EL (cell line): ENCODE measurements at regions not wholly inside any gene's neighbourhood (a gene's known extent, or its start where the extent isn't known, plus 50 kb on each side); places are given as distances from the start of the nearest gene placed in this dataset.
A peak's percentile ranks its signal among the peaks of the same experiment; 100 is the strongest.

ENCODE experiments used
- DNase-seq: peaks from one replicate; pipeline ENCODE4 v3.0.0-alpha.2; 2016

GRCh38 chr5:54740141-54740540 lies 222.6 kb downstream of the SNX18 start:
- no peak for DNase-seq

GRCh38 chr5:54739371-54739770 lies 221.8 kb downstream of the SNX18 start:
- DNase-seq: peak; percentile 29

GRCh38 chr5:54738973-54739367 lies 221.4 kb downstream of the SNX18 start:
- no peak for DNase-seq

- DNase-seq: peak; percentile 84
Observed at GRCh38 chr5:54738118-54738972, 220.8 kb downstream of the SNX18 start.

- no peak for DNase-seq
Observed at GRCh38 chr5:54736003-54736797, 218.6 kb downstream of the SNX18 start.

GRCh38 chr5:54733101-54733500 lies 215.5 kb downstream of the SNX18 start:
- DNase-seq: no peak

GRCh38 chr5:54732108-54732507 lies 214.5 kb downstream of the SNX18 start:
- no peak for DNase-seq

GRCh38 chr5:54728588-54728915 lies 211.0 kb downstream of the SNX18 start:
- DNase-seq: no peak

- no peak for DNase-seq
Observed at GRCh38 chr5:54727874-54728587, 210.5 kb downstream of the SNX18 start.

GRCh38 chr5:54725391-54726280 lies 208.1 kb downstream of the SNX18 start:
- DNase-seq: peak; percentile 43

GRCh38 chr5:54722846-54723433 lies 205.4 kb downstream of the SNX18 start:
- peak; percentile 68 for DNase-seq

GRCh38 chr5:54721951-54722654 lies 204.5 kb downstream of the SNX18 start:
- DNase-seq: no peak

- no peak for DNase-seq
Observed at GRCh38 chr5:54721116-54721515, 203.6 kb downstream of the SNX18 start.

GRCh38 chr5:54720341-54720740 lies 202.8 kb downstream of the SNX18 start:
- DNase-seq: no peak

GRCh38 chr5:54719384-54720283 lies 202.1 kb downstream of the SNX18 start:
- peak; percentile 81 for DNase-seq

- DNase-seq: no peak
Observed at GRCh38 chr5:54718656-54719055, 201.1 kb downstream of the SNX18 start.

- DNase-seq: no peak
Observed at GRCh38 chr5:54717870-54718269, 200.3 kb downstream of the SNX18 start.

- DNase-seq: no peak
Observed at GRCh38 chr5:54717459-54717858, 199.9 kb downstream of the SNX18 start.

- peak; percentile 14 for DNase-seq
Observed at GRCh38 chr5:54713923-54714581, 196.5 kb downstream of the SNX18 start.

- DNase-seq: no peak
Observed at GRCh38 chr5:54709096-54709495, 191.5 kb downstream of the SNX18 start.
